ENCODE measurements at regions not wholly inside any gene's neighbourhood (a gene's known extent, or its start where the extent isn't known, plus 50 kb on each side); places are given as distances from the start of the nearest gene placed in this dataset.

DNA sequence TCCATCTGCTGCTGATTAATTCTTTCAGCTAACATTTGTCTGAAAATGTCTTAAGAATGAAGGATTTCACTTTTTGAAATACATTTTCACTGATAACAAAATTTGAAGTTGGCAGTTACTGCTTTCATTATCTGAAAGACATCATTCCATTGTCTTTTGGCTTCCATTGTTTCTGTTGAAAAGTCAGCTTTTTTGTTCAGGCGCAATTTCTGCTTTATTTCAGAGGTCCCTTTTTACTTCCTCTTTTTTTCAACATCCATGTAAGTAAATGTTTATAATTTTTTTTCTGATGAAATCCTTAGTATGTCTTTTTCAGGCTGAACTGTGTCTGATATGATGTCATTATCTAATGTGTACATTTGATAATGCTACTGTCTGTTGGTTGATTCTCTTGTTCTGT, 184.2 kb downstream of the RND3 start:
- TF ChIP-seq, protein P1, sequence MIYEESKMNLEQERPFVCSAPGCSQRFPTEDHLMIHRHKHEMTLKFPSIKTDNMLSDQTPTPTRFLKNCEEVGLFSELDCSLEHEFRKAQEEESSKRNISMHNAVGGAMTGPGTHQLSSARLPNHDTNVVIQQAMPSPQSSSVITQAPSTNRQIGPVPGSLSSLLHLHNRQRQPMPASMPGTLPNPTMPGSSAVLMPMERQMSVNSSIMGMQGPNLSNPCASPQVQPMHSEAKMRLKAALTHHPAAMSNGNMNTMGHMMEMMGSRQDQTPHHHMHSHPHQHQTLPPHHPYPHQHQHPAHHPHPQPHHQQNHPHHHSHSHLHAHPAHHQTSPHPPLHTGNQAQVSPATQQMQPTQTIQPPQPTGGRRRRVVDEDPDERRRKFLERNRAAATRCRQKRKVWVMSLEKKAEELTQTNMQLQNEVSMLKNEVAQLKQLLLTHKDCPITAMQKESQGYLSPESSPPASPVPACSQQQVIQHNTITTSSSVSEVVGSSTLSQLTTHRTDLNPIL (CRISPR knock-in tag; IDR thresholded peaks at IDR 0.05; ENCODE audit: low read depth): no peak
- no peak for TF ChIP-seq TCF4 (CRISPR knock-in tag; IDR thresholded peaks at IDR 0.05; ENCODE audit: borderline replicate concordance)
- TF ChIP-seq ZC3H10 (CRISPR knock-in tag; IDR thresholded peaks at IDR 0.05): no peak
- TF ChIP-seq RARB (CRISPR knock-in tag; IDR thresholded peaks at IDR 0.05): no peak
- TF ChIP-seq BACH2 (CRISPR knock-in tag; IDR thresholded peaks at IDR 0.05; ENCODE audit: borderline replicate concordance): no peak
- no peak for TF ChIP-seq ZNF8 (CRISPR knock-in tag; IDR thresholded peaks at IDR 0.05)
- TF ChIP-seq SNAI2 (CRISPR knock-in tag; IDR thresholded peaks at IDR 0.05): no peak

All from SK-N-SH treated with all-trans-retinoic acid at 6 μM for 48 hours (cell line).